SK-N-SH treated with all-trans-retinoic acid at 6 μM for 48 hours (cell line): ENCODE measurements at regions not wholly inside any gene's neighbourhood (a gene's known extent, or its start where the extent isn't known, plus 50 kb on each side); places are given as distances from the start of the nearest gene placed in this dataset.
"Not testable (repeated sequence)": the region's sequence is repeated elsewhere in the genome, so short reads cannot be mapped to it uniquely, and the experiment has no call there.

Source experiments
- ATAC-seq: fragments of 200-7000 bp; cut with Tn5 transposase; 3 replicates; pipeline ENCODE4 v1.9.1; 2020; ENCODE audit warnings: mild to moderate bottlenecking, moderate library complexity

DNA sequence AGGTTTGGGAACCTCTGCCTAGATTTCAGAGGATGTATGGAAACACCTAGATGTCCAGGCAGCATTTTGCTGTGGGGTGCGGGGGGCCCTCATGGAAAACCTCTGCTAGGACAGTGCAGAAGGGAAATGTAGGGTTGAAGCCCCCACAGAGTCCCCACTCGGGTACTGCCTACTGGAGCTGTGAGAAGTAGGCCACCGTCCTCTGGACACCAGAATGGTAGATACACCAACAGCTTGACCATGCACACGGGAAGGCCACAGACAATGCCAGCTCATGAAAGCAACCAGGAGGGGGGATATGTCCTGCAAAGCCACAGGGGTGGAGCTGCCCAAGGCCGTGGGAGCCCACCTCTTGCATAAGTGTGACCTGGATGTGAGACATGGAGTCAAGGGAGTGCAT lies 1336.5 kb downstream of the SPATA31A7 start:
- ATAC-seq: not testable (repeated sequence)

DNA sequence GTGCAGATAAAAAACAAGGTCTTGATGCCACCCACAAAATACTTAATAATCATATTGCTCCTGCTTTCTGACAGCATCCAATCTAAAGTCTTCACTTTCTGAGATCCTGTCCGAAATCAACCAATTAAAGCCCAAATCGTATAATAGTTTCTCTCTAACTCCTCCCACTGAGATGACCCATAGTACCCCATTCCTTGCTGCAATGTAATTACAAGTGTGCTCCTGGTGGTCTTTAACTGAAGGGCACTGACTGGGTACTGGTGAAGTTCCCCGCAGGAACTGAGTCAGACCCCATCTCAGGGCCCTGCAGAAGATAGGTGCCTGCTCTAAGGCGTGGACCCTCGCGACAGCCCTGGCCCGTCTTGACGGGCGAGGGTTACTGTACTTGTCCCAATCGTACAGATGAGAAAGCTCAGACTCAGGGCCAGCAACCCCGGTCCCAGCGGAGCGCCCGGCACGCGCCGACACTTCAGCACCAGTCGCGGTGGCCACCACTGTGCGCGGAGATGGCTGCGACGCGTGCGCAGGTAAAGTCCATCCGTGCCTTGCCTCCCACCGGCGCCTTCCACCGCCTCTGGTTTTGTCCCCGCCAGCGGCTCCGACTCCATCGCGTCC lies 1342.4 kb downstream of the SPATA31A7 start:
- not testable (repeated sequence) for ATAC-seq

DNA sequence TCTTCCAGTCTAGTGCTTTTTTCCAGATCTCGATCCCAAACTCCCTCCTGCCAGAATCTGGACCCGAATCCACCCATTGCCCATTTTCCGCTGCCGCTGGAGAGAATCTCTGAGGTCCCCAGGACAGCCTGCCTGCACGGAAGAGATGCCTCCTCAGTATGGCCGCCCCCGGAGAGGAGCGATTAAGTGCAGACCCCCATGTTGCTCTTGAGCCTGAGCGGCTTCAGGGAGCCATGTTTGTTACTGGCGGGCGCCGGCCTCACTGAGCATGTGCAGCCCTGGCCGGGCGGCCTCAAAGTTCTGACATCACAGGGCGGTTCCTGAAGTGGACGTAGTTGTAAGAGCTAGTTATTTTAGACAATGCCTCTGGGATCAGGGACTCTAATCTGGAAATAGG lies 1342.9 kb downstream of the SPATA31A7 start:
- not testable (repeated sequence) for ATAC-seq

DNA sequence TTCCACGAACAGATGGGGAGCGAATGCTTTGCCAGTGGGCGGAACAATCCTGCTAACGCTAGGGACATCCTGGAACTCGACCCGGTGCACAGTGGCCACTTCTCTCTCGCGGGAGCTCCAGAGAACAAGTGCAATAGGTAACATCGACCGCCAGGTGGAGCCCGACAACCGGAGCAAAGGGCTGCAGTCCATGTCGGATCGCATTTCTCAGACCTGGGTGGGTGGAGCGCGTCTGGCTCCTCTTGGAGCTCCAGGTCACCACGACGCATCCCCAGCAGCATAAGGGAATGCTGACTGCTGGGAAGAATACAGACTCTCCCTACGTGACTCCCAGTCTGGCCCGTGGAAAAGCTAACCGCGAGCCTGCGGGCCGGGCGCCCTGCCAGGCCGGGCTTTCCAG lies 1360.7 kb downstream of the SPATA31A7 start:
- peak; percentile 68 for ATAC-seq

DNA sequence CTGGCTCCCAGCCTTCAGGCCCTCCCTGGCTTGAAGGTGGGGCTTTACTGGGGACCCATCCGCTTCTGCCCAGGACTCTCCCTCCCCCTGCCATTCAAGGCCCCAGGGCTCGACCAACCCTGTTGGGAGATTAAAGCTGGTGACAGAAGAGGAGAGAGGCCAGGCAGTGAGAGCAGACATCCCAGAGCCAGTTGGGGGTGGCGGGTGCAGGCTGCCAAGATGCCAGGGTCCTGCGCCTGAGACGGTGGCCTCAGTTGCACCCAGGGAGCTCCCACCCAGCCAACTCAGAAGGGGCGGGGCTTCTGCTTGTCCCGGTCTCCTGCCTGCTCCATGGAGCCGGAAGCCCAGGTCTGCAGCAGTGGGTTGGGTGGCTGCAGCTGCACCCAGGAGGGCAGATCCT lies 1370.8 kb downstream of the SPATA31A7 start:
- not testable (repeated sequence) for ATAC-seq

DNA sequence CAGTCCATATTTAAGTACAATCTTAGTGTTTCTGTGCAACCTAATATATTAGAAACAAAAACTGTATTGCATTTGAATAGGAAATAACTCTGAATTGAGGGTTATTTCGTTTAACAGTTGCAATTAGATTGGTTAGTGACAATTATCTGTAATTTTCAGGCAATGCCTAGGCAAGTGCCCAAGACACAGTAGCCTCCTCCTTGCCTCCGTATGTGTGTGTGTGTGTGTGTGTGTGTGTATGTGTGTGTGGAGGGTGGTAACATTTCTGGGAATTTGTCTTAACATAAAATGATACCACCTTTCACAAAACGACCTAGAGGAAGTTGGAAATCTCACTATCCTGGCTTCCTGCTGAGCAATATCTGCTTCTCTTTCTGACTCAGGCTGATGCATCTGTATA lies 1375.3 kb downstream of the SPATA31A7 start:
- ATAC-seq: not testable (repeated sequence)

DNA sequence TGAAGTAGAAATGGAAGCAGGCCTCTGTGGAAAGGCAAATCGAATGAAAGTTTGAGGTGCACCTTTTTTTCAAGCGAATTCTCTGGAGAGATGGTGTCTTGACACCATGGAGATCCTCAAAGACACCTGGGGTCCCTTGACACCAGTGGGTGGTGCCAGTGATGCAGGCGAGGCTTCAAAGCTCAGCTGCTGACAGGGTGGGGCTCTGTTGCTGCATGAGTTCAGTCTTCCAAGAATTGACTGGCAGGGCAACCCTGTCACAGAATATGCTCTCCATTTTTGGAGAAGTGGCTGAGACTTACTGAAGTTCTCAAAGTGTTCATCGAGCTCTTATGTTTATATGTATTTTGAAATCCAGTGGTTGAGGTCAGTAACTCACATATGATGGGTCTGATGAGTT lies 1376.6 kb downstream of the SPATA31A7 start:
- not testable (repeated sequence) for ATAC-seq

DNA sequence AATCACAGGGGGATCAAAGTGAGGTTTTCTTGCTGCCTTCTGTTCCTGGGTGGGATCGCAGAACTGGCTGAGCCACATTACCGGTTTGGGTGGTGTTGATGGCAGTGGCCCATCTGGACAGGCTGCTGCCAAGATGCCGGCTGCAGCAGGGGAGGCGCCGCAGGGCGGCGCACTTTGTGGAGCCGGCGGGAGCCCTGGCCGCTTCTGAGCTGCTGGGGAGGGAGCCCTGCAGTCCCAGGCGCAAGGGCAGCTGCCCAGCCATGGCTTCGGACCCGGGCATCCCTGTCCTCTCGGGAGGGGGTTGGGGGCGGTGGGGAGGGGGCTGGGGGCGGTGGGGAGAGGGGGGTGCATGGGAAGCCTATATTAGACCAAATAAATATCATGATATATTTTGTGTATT lies 1407.3 kb downstream of the SPATA31A7 start:
- ATAC-seq: not testable (repeated sequence)
